ENCODE measurements at regions not wholly inside any gene's neighbourhood (a gene's known extent, or its start where the extent isn't known, plus 50 kb on each side); places are given as distances from the start of the nearest gene placed in this dataset.

DNA sequence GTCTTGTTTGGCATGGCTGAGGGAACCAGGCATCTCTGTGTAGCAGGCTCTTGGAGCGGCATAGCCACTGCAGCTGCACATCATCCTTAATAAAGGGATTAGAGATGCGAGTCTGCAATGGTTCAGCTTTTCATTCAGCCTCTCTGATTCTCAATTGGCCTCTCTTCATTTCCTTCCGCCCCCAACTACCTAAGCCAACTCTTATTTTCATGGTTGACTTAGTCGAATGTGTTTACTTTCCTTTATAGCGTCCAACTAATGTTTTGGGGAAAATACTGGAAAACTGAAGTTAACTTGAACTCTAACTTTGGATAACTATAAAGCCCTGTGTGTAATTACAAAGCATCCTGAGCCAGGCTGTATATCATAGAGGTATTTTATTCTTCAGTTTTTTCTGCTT lies 202.2 kb upstream of the KIAA1217 start:
- no peak for DNase-seq (ENCODE audit: extremely low read depth in 1 of 2, low read depth in 1 of 2)

DNA sequence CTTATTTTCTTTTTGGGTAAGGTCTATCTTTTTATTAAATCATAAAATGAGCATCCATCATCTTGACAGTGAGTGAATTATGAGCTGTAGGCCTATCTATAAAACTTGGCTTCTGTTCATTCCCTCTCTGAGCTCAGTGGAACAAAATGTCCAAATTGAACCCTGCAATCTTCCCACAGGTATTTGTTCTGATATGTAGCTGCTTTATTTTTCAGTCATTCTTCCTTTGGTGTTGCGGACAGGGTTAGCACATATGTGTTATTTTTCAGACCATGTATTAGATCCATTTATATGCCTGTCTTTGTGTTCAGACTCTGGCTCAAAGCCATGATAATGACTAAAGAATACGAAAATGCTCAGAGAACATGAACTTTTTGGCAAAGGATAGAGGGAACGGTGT lies 201.6 kb upstream of the KIAA1217 start:
- no peak for DNase-seq (ENCODE audit: extremely low read depth in 1 of 2, low read depth in 1 of 2)

DNA sequence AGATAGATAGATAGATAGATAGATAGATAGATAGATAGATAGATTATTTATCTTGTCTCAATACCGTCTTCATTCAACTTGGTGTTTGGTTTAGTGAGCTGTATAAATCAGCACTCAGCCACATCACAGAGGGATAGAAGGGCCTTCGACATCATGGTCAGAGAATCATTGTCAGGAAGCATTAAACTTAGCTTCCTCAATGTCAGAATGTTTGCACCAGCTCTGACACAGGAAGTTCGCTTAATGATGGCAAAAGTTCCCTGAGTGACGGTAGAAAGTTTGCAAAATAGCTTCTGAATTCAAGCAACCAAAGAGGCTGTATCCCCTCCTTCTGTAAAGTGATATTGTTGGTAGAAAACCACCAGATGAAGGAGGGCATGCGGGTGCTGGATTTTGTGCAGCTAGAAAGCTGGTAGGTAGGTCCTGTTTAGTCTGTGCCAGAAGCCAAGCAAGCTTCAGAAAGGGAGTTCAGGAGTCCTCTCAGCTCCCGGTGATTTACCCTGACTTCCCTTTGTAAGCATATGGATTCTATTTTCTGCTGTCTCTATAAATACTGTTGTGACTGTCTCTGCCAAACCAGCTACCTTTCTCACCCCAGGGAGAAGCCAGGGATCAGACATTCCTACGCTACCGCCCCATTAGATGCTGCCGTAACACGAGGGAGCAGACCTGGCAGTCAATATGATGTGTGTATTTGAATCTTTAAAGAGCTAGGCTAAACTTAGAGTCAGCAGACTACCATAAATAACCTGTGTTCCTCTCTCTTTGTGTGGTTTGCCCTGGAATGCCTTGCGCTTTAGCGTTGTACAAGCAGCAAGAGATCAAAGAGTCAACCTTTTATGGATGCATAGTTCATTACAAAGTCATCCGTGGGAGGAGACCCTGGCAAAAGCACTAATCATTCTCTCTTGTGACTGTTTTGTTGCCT lies 200.5 kb upstream of the KIAA1217 start:
- DNase-seq (ENCODE audit: extremely low read depth in 1 of 2, low read depth in 1 of 2), result no peak

DNA sequence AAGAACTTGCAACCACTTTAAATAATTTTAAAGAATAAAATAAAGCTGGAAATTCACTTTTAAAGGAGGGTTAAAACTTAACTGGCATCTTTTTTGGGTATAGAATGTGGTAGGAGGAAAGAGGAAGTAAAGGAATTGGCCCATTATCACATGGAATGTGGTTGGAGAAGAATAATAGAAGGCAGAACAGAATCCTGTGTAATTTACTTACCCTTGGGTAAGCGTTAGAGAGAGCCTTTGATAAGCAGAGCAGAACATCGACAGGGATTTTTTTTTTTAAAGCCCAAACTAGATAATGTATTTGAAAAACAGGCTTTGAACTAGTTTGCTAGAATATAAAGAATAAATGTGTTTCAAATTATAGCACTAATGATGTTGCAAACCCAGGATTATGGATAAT lies 199.8 kb upstream of the KIAA1217 start:
- DNase-seq (ENCODE audit: extremely low read depth in 1 of 2, low read depth in 1 of 2), result no peak

DNA sequence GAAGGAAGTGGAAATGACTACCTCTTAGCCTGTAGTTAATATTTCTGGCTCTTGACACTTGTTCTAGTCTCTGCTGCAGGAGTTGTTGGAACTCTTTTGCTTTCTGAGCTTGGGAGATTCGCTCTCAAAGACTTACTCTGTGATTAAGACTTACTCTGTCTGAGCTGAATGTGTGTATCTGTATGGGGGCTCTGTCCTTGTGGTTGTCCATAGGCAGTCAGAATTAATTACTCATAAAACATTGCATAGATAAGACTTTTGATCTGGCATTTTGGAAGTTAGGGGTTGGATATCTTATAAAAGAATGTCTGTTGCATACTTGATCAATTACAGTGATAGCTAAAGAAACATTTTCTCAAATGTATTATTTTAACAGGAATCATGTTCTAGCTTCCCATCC lies 199.2 kb upstream of the KIAA1217 start:
- no peak for DNase-seq (ENCODE audit: extremely low read depth in 1 of 2, low read depth in 1 of 2)

DNA sequence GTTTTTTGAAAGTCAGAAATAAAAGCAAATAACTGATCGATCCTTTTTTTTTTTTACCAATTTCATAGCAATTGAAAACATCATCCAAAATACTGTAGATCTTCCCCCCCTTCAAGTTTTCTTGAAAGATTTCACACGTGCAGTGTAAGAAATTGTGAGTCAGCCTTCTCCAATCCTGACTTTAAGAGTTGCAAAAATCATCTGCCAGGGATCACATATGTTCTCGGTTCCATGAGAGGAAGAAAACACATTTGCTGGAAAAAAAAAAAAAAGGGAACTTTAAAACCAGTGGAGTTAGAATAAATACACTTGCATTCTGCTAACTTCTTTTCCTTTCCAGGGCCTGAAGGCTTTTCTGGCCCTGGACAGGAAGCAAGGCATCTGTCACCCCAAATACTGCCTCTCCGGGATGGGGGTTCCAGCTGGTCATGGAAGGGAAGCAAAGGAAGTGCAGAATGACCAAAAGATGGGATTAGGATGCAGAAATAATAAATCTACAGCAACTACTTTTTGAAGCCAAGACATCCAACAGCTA lies 198.4 kb upstream of the KIAA1217 start:
- DNase-seq (ENCODE audit: extremely low read depth in 1 of 2, low read depth in 1 of 2), result no peak

DNA sequence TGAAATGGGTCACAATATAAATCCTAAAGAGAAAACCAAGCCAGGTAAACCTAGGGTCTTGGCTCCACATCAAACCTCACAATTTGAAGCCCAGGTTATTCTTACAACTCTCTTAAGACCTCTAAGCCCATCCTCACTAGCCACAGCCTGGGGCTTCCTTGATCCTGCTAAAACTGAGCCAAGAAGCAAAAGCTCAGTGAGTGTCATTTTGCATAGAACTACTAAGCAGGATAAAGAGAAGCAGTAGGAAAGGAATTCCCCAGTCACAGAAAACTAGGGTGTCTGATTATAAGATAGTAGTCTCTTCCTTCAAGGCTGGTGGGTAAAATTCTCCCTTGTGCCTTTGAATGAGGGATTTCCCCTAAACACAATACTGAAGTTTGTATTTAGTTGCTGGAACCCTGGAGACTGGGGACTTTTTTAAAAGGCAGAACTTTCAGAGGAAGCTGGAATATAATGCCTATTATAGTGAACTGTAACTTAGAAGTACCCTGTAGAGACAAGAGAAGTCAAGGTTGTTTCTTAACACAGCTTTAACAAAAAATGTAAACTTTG lies 196.6 kb upstream of the KIAA1217 start:
- DNase-seq (ENCODE audit: extremely low read depth in 1 of 2, low read depth in 1 of 2), result no peak

DNA sequence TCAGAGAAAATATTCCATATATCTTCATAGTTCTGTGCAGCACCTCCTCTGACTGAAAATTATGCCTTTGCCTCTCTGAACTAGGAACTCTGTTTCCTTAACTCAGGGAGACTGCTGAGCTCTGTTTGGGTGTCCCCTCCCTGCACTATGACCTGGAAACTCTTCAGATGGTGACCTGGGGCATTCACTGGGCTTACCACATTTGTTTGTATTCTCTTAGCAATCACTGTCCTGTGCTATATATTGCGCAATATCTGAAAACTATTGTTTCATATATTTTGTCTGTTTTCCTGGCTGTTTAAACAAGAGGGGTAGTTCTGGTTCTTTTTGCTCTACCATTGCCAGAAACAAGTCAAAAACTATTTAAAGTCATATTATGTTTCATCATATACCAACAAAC lies 181.8 kb upstream of the KIAA1217 start:
- no peak for DNase-seq (ENCODE audit: extremely low read depth in 1 of 2, low read depth in 1 of 2)

DNA sequence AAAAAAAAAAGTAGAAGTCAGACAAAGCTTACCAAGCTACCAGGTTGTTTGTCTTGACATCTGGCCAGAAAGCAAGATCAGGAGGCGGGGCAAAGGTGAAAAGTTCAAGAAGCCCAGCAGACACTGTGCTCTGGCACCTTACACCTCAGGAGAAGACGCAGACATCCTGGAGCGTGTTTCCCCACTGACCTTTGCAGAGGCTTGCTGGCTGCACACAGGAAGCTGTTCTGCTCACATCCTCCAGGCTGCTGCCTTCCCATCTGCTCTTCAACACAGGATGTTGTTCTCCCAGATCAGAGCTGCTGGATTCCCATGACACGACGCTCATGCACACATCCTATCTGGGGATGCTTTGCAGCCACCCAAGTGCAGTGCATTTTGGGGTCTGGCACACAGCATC lies 174.4 kb upstream of the KIAA1217 start:
- no peak for DNase-seq (ENCODE audit: extremely low read depth in 1 of 2, low read depth in 1 of 2)

DNA sequence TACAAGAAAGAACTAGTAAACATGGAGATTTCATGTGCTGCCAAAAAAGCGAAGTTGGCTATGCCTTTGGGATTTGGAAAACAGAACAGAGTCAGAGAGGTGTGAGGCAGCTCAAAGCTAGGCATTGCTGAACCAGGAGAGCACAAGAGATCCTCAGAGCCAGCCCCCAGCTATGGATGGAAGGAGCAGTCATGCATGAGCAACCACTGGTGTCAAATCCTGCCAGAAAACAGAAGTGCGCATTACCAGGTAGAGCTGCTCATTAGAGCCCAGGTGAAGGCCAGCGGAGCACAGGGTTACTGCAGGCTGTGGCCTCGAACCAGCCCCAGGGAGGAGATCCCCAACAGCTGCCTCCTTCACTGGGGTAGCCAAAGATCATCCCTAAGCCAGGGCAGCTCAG lies 173.2 kb upstream of the KIAA1217 start:
- no peak for DNase-seq (ENCODE audit: extremely low read depth in 1 of 2, low read depth in 1 of 2)

DNA sequence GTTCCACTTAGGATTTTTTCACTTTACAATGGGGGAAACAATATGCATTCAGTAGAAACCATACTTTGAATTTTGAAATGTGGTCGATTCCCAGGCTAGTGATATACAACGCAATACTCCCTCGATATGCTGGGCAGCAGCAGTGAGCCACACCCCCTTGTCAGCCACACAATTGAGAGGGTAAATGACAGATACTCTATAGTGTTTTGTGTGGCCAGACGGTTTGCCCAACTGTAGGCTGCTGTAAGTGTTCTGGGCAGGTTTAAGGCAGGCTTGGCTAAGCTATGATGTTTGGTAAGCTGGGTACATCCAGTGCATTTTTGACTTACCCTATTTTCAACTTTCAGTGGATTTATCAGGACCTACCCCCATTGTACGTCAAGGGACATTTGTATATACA lies 169.6 kb upstream of the KIAA1217 start:
- DNase-seq (ENCODE audit: extremely low read depth in 1 of 2, low read depth in 1 of 2), result no peak

DNA sequence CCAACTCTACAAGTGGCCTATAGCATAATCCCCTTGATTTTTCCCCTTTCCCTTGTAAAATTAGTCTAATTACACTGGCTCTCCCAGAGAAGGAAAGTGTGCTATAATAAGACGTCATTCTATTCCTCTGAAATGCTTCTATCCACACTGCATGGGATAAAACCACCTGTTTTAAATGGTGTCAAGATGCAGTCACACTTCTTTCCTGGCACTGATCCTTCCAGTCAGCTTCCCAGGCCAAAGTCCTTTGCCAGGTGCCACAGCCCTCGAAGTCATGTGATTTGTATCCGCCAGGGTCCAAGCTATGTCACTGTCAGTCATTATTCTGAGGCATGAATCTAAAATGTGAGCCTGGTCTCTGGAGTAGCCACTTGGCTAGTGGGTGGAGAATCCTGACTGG lies 169.0 kb upstream of the KIAA1217 start:
- no peak for DNase-seq (ENCODE audit: extremely low read depth in 1 of 2, low read depth in 1 of 2)

DNA sequence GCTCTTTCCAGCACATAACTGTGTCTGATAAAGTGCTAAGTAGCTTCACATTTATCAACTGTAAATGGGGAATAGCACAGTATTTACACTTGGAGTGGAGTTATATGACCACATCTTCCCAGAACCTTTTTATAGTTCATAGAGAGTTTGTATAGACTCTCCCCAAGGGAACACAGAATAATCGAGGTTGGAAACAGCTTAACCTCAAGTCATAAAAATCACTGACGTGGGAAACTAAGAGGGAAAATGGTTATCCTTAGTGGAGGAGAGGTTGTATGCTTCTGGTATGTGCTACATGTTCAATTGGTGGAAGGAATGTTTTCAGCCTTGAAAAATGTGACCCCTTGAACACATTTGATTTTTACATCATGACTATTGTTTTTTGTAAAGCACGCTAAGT lies 167.9 kb upstream of the KIAA1217 start:
- DNase-seq (ENCODE audit: extremely low read depth in 1 of 2, low read depth in 1 of 2), result no peak

DNA sequence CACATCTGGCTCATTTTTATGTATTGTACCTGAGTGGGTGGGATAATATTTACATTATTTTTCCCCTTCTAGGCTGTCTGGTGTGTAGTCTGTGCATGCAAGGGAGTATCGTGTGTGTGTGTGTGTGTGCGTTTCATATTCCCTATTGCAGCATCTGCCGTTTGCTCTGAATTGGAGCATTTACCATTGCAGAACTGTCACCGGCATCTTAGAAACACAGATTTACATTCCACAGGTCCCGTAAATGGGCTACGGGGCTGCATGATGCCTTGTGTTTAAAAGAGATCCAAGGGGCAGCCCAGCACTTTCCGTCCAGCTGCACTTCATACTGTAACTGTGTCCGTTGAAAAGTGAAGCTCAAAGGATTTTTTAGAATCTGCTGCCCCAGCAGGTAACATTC lies 167.1 kb upstream of the KIAA1217 start:
- DNase-seq (ENCODE audit: extremely low read depth in 1 of 2, low read depth in 1 of 2), result no peak

DNA sequence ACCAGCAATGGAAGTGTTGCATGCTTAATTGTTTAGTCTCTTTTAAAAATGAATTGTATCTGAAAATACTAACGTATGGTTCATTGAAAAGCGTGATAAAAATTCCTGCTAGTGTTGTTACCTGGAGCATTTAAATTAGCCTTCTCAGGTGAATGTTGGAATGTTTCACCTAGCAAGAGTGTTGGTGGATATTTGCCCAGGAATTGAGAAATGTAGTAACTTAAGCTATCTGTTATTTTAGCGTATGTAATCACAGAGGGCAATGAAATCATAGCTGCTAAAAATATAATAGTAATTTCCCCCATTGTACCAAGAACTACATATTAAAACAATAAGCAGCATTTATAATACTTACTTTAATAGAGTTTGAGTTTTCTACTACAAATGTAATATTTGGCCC lies 166.1 kb upstream of the KIAA1217 start:
- no peak for DNase-seq (ENCODE audit: extremely low read depth in 1 of 2, low read depth in 1 of 2)

DNA sequence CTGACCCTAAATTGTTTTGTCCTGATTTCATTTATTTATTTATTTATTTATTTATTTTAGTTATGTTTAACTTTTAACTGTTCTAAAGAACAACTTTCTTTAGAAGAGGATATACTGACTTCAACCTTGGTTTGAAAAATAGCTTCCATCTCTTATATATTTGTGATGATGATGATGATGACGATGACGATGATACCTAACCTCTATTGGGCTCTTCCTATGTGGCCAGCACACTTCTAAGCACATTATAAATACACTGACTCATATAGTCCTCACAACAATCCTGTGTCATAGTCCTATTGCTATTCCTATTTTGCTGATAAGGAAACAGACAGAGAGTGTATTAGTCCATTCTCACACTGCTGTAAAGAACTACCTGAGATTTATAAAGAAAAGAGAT lies 162.9 kb upstream of the KIAA1217 start:
- DNase-seq (ENCODE audit: extremely low read depth in 1 of 2, low read depth in 1 of 2), result no peak

DNA sequence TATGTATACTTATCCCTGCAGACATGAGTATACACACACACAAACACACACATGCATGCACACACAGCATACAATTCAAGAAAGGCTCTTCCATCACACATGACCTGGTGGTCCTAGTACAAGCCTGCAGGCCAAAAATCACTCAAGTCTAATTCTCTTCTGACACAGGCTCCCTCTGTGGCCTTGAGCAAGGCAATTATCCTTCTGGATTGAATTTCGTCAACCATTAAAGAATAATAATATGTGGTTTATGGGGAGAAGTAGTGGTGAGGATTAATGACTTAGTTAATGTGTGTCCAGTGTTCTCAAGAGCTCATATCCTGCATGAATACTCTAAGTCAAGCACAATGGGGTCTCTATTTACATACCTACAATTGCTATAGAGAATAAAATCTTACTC lies 161.8 kb upstream of the KIAA1217 start:
- DNase-seq (ENCODE audit: extremely low read depth in 1 of 2, low read depth in 1 of 2), result no peak

DNA sequence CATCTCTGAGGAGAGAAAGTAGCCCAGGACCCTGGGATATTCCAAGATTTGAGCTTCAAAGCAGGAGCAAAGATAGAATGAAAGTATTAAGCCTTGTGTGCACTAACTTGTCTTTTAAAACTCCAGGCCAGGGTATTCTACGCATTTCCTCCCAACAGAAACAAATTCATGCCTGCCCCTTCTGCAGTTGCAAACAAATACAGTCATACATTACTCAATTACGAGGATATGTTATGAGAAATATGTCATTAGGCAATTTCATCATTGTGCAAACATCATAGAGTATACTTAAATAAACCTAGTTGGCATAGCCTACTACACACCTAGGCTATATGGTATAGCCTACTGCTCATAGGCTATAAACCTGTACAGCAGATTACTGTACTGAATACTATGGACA lies 154.5 kb upstream of the KIAA1217 start:
- DNase-seq (ENCODE audit: extremely low read depth in 1 of 2, low read depth in 1 of 2), result no peak

DNA sequence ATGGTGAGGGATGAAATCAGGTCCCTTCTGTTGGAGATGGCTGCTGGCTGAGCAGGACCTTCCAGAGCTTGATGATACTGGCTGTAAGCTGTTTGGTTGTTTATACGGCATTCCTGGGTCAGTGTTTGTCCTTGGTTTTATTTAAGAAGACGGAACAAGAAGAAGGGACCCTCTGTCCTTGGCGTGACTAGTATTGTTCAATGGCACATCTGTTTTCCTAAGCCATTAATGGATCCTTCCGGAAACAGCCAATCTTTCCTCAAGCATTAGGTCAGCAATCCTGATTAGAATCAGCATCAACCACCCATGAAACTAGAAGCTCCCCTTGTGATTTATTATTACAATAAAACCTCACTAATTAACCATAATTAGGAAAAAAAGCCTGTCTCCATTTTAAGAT lies 128.7 kb upstream of the KIAA1217 start:
- no peak for DNase-seq (ENCODE audit: extremely low read depth in 1 of 2, low read depth in 1 of 2)

DNA sequence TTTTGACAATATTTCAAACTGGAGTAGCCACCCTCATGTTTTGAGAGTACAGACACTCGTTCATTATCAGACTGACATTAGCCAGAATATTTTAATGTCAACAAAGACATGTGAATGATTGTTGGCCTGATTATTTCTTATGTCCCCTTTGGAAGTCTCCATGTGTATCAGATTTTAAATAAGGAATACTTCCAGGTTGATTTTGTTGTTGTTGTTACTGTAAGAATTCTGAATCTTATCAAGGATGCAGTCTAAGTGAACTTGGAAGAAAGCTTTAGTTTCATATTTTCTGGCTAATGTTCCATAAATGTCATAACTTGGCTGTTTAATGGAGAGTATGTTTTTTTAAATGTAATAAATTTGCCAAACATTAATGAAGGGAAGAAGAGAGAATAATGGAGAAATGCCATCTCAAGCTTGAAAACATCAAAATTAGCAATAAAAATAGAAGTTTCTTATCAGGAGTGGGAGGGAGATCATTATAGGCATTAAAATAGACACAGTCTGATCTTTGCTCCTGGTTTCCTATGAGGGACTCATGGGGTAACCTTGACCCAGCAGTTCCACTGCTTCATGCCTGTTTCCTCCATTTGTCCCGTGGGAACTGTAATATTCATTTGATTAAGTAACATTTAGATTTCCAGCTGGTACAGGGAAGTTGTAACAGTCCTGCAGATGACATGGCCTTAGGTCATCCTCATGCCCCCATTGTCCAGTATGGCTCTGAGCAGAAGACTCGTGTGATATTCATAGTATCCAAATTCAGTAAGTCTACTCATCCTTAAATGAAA lies 122.4 kb upstream of the KIAA1217 start:
- no peak for DNase-seq (ENCODE audit: extremely low read depth in 1 of 2, low read depth in 1 of 2)

DNA sequence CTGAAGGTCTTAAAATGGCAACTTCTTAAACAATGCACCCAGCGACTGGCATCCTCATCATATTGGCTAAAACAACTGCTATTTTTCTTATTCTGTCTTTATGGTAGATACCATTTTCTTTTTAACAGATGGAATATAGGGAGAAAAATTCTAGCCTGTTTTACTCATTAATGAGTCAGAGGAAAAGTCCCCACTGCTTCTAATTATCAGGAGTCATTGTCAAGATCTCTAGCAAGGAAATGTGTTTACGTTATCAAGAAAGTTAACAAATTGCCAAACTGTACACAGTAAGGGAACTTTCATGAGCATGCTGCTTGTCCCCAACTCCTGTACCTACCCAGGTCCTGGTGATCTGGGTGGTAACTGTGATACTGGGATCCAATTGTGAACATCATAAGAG lies 117.7 kb upstream of the KIAA1217 start:
- DNase-seq (ENCODE audit: extremely low read depth in 1 of 2, low read depth in 1 of 2), result no peak

DNA sequence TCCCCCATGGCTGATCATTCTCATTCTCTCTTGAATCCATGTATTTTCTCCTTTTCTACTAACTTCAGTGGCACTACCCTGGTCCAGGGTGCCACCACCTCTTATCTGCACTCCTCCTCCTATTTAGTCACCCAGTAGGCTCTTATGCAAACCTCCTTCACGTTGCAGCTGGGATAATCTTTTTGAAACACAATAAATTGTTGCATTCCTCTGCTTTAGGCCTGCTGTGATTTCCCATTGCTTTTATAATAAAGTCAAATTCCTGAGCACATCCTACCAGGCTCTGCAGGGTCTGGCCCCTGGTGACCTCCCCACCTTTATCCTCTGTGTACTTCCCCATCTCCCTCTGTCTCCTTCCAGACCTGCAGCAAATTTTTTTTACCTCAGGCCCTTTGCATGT lies 112.7 kb upstream of the KIAA1217 start:
- no peak for DNase-seq (ENCODE audit: extremely low read depth in 1 of 2, low read depth in 1 of 2)
